ENCODE measurements at regions not wholly inside any gene's neighbourhood (a gene's known extent, or its start where the extent isn't known, plus 50 kb on each side); places are given as distances from the start of the nearest gene placed in this dataset.

GRCh38 chr4:154152546-154152945 lies 339.1 kb downstream of the DCHS2 start:
- TF ChIP-seq, protein P1, sequence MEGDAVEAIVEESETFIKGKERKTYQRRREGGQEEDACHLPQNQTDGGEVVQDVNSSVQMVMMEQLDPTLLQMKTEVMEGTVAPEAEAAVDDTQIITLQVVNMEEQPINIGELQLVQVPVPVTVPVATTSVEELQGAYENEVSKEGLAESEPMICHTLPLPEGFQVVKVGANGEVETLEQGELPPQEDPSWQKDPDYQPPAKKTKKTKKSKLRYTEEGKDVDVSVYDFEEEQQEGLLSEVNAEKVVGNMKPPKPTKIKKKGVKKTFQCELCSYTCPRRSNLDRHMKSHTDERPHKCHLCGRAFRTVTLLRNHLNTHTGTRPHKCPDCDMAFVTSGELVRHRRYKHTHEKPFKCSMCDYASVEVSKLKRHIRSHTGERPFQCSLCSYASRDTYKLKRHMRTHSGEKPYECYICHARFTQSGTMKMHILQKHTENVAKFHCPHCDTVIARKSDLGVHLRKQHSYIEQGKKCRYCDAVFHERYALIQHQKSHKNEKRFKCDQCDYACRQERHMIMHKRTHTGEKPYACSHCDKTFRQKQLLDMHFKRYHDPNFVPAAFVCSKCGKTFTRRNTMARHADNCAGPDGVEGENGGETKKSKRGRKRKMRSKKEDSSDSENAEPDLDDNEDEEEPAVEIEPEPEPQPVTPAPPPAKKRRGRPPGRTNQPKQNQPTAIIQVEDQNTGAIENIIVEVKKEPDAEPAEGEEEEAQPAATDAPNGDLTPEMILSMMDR (IDR thresholded peaks at IDR 0.05): no peak
- TF ChIP-seq EP300 (IDR thresholded peaks at IDR 0.05): no peak
- no peak for TF ChIP-seq POLR2AphosphoS5 (IDR thresholded peaks at IDR 0.05)
